ENCODE measurements at regions not wholly inside any gene's neighbourhood (a gene's known extent, or its start where the extent isn't known, plus 50 kb on each side); places are given as distances from the start of the nearest gene placed in this dataset.

DNA sequence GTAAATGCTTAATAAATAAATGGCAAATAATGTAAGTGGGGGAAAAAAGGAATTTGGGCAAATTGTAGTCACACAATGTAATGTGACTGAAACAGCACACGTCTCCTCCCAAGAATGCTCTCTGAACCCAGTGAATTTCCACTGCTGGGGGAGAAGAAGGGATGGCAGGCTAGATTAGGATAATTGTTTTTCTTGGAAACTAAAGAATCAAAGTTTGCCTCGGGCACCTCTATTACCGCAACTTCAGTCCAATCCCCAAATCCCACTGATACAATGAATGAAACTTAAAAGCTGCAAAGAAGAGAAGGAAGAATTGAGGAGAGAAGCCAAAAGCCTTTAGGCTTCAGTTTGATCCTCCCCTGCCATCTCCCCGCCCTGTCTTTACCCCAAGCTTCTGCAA is 423.2 kb upstream of the PAPPA start:
- Histone ChIP-seq H3K4me3 (no peak overlapping the region), H3K27ac (no peak overlapping the region), H3K9me3 (peaks cover 12% of the 10 kb centered on the region), H3K4me1 (no peaks in the 10 kb centered on the region), H3K36me3 (no peaks in the 10 kb centered on the region), H3K27me3 (no peaks in the 10 kb centered on the region)
- DNase-seq (no peak), ATAC-seq (no peak)
- intact Hi-C loops (cut with DNase I), result no loop called here
- TF ChIP-seq, protein P1, sequence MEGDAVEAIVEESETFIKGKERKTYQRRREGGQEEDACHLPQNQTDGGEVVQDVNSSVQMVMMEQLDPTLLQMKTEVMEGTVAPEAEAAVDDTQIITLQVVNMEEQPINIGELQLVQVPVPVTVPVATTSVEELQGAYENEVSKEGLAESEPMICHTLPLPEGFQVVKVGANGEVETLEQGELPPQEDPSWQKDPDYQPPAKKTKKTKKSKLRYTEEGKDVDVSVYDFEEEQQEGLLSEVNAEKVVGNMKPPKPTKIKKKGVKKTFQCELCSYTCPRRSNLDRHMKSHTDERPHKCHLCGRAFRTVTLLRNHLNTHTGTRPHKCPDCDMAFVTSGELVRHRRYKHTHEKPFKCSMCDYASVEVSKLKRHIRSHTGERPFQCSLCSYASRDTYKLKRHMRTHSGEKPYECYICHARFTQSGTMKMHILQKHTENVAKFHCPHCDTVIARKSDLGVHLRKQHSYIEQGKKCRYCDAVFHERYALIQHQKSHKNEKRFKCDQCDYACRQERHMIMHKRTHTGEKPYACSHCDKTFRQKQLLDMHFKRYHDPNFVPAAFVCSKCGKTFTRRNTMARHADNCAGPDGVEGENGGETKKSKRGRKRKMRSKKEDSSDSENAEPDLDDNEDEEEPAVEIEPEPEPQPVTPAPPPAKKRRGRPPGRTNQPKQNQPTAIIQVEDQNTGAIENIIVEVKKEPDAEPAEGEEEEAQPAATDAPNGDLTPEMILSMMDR (IDR thresholded peaks at IDR 0.05), result no peak

DNA sequence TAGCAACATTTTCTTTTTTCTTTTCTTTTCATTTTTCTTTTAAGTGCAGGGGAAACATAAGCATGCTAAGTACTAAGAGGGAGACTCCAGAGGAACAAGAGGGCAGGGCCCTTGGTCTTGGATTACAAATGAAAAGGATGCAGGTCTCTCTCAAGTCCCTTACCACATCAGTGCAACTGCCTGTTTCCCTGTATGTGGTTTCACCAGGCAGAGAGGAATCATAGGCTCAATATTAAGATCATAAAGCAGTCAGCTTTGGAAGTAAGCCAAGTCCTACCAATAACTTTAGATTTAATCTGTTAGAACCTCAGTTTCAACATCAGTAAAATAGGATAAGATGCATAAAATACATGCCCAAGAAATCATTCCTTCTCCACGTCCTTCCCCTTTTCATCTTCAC is 422.7 kb upstream of the PAPPA start:
- Histone ChIP-seq H3K4me1 (no peaks in the 10 kb centered on the region), H3K4me3 (no peak overlapping the region), H3K27ac (no peak overlapping the region), H3K9me3 (peaks cover 12% of the 10 kb centered on the region), H3K27me3 (no peaks in the 10 kb centered on the region), H3K36me3 (no peaks in the 10 kb centered on the region)
- no peak for DNase-seq
- intact Hi-C loops (cut with DNase I), result no loop called here
- ATAC-seq, result no peak
- TF ChIP-seq, protein P1 (IDR thresholded peaks at IDR 0.05), result no peak

DNA sequence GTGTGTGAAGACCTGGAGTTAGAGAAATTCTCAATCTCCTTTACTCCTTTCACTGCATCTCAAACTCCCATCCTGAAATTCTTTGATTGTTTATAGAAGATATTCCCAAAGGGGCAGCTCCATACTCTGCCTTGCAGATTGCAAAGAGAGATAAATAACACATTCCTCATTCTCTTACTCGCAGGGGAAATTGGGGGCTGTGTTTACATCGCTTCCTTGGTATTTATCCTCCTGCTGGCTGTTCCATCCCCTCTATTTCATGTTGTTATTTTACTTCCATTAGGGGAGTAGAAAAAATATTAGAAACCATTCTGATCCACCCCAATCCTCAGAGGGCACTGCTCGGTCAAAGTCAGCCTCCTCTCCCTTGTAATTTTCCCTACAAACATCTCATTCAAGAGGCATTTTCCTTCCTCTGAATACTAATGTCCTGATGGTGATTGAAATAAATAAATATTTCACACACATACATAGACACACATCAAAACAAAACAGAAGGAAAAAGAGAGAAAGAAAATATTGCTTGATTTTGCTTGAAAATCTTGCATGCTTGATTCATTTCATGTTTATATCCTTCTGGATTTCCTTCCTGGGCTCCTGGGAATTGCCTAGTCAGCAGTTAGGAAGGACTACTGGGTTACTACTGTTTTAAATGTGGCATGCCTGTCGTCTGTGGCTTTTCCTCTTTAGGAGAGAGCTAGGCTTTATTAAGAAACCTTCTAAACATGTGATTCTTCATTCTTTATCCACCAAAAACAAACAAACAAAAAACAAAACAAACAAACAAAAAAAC is 420.1 kb upstream of the PAPPA start:
- Histone ChIP-seq H3K4me1 (no peaks in the 10 kb centered on the region), H3K27me3 (no peaks in the 10 kb centered on the region), H3K36me3 (no peaks in the 10 kb centered on the region), H3K9me3 (peaks cover 7% of the 10 kb centered on the region), H3K4me3 (no peak overlapping the region), H3K27ac (no peak overlapping the region)
- DNase-seq, result no peak
- no peak for ATAC-seq
- TF ChIP-seq, protein P1 (IDR thresholded peaks at IDR 0.05), result no peak
- intact Hi-C loops (cut with DNase I), result no loop called here

DNA sequence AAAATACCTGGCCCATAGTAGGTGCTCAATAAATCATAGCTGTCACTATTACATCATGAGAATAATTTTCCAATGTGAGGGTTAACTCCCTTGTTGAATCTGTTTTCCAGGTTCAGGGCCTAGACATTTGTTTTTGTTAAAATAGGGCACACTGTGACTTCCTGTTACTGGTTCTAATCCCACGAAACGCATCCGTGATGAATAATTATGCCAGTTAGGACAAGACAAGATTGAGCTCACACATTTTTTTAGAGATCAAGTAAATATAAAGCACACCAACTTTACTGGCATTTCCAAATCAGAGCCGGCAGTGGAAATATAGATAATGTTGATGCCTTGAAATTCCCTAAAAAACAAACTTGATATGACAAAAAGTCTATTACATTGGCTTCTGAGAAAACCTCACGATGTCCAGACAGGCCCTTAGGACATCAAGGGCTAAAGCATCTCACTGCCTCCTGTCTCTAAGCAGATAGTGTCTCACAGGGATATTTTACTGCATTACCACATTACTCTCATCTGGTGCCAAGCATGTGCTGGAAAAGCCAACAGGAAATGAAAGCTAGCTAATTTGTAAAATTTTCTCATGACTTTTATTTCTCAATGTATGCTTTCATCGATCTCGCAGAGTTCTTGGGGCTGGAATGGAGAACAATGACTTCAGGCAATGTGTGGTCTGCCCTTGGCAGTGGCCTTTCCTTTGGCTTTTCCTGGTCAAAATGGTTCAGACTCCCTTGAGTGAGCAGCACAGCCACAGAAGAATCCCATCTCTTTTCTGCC is 414.3 kb upstream of the PAPPA start:
- no peaks in the 10 kb centered on the region for H3K9me3 ChIP-seq
- H3K4me1 ChIP-seq, result no peaks in the 10 kb centered on the region
- no peaks in the 10 kb centered on the region for H3K36me3 ChIP-seq
- DNase-seq, result no peak
- H3K27ac ChIP-seq, result no peak overlapping the region
- TF ChIP-seq, protein P1 (IDR thresholded peaks at IDR 0.05), result no peak
- no peak overlapping the region for H3K4me3 ChIP-seq
- ATAC-seq, result no peak
- H3K27me3 ChIP-seq, result no peaks in the 10 kb centered on the region
- intact Hi-C loops (cut with DNase I), result no loop called here

DNA sequence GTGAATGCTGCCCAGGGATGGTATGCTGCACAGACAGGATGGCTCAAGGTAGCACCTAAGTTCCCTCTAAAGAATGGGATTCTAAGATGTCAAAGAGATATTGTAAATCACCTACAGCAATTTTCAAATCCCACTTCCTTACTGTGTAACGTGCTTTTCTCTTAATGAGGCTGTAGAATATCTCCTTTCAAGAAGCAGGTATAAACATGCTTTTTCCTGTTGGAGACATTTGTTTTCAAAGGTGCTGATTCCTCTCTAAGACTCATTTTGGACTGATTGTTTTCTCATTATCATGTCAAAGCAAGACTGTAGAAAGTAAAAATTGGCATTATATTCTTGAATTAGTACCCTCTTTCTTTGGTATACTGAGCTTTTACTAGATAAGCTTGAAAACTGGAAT is 412.6 kb upstream of the PAPPA start:
- no peak overlapping the region for H3K4me3 ChIP-seq
- ATAC-seq, result no peak

More for the DNA sequence above, 412.6 kb upstream of the PAPPA start:
- Histone ChIP-seq H3K4me1 (no peaks in the 10 kb centered on the region), H3K36me3 (no peaks in the 10 kb centered on the region), H3K27ac (no peak overlapping the region), H3K9me3 (no peaks in the 10 kb centered on the region), H3K27me3 (no peaks in the 10 kb centered on the region)
- DNase-seq, result no peak
- TF ChIP-seq, protein P1 (IDR thresholded peaks at IDR 0.05), result no peak
- intact Hi-C loops (cut with DNase I), result no loop called here

All from upper lobe of right lung (tissue), 1 donor.